ENCODE measurements at regions not wholly inside any gene's neighbourhood (a gene's known extent, or its start where the extent isn't known, plus 50 kb on each side); places are given as distances from the start of the nearest gene placed in this dataset.
"Not testable (repeated sequence)": the region's sequence is repeated elsewhere in the genome, so short reads cannot be mapped to it uniquely, and the experiment has no call there.

- DNase-seq; H3K4me3 ChIP-seq (ENCODE audit: low read depth in 1 of 3, low read length in 3 of 3); FAIRE-seq; H3K27ac ChIP-seq (ENCODE audit: low read depth in 1 of 3, low read length in 2 of 3); H3K27me3 ChIP-seq (ENCODE audit: control insufficient read depth in 3 of 3, insufficient read depth in 3 of 3, low read length in 3 of 3); H3K4me1 ChIP-seq (ENCODE audit: control insufficient read depth in 3 of 3, insufficient read depth in 2 of 3, low read depth in 1 of 3, low read length in 2 of 3); H3K36me3 ChIP-seq (ENCODE audit: control insufficient read depth in 3 of 3, insufficient read depth in 2 of 3, low read depth in 1 of 3, low read length in 3 of 3); H3K9me3 ChIP-seq (ENCODE audit: control insufficient read depth in 2 of 2, insufficient read depth in 1 of 2, low read depth in 1 of 2, low read length in 1 of 2): not testable (repeated sequence)
- 86 to 95% (median 92%) methylated on average over 15 to 26 of the region's 26 CpGs for WGBS, 3 donors
These were observed 49.9 kb upstream of the SETMAR start for GRCh38 chr3:4253072-4253832.

Data from small intestine (tissue), 7 donors.